Left forelimb (tissue), 1 donor: ENCODE measurements at regions not wholly inside any gene's neighbourhood (a gene's known extent, or its start where the extent isn't known, plus 50 kb on each side); places are given as distances from the start of the nearest gene placed in this dataset.
"Not testable (repeated sequence)": the region's sequence is repeated elsewhere in the genome, so short reads cannot be mapped to it uniquely, and the experiment has no call there.

Source experiments
- DNase-seq: peaks from one replicate; pipeline ENCODE4 v3.0.0-alpha.2; 2018; ENCODE audit warnings: low spot score

DNA sequence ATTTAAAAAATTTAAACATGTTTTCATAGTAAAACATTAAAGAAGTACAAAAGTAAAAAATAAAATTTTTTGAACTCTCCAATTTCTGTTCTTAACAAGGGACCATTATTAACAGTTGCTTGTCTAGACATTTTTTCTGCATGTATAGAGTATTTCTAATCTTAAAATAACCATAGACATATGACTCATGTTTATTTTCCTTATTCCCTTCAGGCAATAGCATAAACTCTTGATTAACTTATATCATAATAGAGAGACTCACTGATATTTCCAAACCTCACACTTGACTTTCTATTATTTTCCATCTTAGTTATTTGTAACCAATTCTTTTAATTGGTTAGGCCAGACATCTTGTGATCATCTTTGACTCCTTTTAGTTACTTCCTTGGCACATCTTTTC, 325.6 kb upstream of the SOX14 start:
- no peak for DNase-seq

DNA sequence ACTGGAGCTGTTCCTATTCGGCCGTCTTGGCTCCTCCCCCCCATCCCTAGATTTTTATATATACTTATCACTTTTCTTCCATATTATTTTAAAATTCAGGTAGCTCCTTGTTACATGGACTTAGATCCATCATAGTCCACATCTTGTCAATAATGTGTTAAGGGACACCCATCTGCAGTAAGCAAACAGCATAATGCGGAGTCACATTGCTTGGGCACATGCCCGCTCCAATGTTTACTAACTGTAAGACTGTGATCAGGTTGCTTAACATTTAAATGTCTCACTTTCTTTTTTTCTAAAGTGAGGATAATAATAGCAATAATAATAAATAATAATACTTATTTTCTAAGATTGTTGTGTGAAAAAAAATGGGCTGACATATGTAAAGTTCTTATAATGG, 303.2 kb upstream of the SOX14 start:
- DNase-seq: no peak

DNA sequence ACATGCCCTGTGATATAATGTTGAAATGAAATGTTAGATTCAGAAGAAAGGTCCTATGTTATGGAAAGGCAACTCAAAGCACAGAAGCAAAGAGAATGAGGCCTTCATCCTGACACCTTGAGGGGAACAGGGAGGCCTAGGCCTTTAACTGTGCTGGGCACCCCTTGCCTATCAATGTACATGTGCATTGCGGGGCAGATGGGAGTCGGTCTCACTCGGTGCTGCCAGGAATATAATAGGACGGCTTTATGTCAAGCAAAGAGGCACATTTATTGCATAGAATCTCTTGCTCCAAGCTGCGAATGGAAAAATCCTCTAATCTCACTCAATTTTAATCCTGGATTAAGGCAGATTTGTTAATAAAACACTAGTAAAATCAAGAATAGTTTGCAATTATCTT, 301.0 kb upstream of the SOX14 start:
- no peak for DNase-seq

DNA sequence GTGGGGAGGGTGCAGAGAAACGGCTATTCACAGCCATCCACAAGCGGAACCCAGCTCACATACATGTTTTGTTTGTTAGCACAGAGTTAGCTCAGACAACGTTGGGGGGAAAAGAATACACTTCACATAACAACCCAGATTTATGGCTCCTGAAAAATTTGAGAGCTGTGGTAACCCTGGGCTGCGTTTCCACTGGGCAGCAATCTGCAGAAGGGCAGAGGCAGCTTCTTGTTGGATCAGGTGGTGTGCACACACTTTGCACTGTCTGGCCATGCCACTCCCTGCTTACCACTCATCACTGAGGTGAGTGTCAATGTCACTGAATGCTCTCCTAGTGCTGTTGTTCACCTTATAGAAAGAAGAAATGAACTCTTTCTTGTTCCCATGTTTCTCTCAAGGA, 299.8 kb upstream of the SOX14 start:
- DNase-seq: no peak

DNA sequence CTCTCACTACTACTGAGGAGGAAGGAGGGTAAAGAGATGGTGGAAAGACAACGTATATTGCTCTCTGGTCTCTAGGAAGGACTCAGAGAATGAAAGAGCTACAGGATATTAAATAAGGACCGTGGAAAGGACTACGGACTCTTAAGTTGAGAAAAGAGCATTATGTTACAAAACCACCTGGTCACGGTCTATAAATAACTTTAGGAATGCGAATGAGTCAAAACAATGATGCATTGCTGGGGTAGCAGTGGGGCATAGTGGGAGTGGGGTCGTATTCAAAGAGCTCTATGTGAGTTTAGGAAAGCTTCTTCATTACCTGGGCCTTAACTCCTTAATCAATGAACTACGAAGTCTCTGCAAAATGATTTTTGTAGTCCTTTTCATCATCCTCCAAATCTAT, 295.7 kb upstream of the SOX14 start:
- DNase-seq: no peak

DNA sequence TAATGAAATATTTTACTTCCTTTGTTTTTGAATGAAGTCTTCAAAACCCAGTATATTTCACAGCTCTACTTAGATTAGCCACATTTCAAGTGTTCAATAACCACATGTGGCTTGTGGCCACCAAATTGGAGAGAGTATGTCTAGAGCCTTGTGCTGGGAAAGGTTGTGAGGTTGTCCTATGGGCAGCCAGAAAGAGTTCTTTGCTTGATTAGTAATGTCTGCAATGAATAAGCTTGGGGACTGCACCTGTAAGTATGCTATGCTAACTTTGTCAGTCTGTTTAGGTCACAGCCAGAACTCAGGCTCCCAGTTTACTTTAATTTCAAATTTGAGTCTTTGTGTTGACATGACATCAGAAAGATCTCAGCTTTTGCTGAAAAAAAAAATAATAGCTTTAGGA, 294.9 kb upstream of the SOX14 start:
- no peak for DNase-seq

DNA sequence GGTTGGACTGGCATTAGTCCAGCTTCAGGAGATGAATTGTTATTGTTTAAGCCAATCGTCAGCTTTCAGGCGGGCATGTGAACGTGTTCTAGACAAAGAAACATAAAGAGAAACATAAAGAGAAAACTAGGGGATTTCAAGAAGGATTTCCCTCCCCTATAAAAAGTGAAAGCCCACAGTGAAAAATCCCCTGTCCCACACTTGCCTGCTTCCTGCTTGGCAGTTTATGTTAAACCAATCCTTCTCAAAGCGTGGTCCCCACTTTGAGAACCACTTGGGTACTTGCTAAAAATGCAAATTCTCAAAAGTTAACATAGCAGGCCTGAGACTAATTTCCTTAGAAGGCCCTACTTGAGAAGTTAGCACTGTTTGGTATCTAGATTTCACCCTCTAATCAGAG, 293.0 kb upstream of the SOX14 start:
- DNase-seq: no peak

DNA sequence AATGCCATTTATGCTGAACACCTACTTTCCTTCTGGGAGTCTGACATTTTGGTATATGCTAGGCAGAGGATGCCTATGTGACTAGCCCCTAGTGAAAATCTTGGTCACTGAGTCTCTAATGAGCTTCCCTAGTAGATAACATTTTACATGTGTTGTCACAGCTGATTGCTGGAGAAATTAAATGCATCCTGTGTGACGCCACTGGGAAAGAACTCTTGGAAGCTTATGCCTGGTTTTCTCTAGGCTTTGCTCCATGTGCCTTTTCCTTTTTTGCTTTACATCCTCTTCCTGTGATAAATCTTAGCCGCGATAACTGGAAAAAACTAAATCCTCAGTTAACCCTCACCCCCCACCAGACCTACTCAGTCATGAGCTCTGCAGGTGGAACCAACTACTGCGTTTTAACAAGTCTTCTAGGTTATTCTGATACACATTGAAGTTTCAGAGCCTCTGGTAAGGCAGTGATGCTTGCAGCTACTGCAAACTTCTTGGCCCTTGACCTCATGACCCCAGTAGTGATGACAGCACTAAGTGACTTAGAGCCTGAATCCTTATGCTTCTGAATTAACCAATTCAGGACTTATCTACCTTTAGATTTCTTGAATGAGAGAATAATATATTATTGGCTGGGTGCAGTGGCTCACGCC, 292.4 kb upstream of the SOX14 start:
- no peak for DNase-seq

DNA sequence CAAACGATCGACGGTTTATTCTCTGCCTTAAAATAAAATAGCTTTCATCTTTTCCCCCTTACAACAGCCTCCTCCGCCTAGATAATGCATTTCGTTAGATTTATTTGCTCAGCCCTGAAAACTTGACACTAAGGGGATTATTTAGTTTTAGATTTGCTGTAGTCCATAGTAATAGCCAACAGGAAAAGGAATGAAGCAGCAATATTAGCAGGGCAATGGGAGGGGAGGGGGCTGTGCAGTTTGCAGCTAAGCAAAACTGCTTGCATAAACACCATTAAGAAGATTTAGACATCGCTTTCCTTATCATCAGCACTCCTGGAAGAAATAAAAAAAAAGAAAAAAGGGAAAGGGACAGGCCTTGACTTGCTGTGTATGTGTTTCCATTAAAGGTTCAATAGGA, 286.5 kb upstream of the SOX14 start:
- no peak for DNase-seq

DNA sequence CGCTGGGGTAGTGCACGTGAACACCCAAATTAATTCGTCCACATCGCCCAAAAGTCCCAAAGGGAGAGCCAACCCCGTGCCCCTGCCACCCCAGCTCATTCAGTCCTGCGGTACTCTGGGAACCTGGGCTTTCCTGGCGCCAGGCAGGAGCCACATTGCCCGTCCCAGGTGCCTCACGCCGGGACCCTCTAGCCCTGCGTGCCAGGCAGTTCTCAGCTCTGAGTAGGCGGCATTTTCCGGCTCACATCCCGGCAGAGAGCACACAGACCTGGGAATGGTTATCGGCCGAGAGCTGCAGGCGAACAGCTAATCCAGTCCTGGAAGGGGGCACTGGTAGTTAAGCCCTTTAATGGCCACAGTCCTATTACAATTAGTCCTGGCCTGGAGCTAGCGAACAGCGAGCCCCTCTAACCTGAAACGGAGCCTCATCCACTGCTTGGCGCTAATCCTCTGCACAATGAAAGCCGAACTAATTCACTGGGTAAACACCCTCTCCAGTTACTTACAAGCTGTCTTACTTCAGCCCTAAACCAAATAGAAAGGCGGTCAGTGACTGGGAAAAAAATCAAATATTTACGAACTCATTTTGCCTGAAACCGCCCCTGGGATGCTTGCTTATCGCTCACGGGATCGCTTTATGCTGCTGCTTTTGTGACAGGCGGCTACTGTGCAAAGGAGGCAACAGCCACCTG, 254.6 kb upstream of the SOX14 start:
- DNase-seq: no peak

DNA sequence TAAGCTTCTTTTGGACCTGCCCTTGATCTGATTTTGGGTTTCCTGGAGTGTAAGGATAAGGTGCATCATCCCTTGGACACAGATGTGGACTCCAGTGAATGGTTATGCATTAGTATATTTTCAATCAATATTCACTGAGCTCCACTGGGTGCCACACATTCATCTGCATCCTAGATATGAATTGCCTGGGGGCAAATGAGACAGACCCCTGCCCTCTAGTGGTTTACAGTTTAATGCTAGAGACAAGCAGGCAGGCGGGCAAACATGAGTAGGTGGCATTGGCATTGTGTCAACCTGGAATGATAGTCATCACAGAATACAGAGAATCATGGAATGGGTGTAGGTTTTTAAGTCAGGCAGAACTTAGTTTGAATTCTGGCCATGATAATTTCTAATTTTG, 252.5 kb upstream of the SOX14 start:
- no peak for DNase-seq

DNA sequence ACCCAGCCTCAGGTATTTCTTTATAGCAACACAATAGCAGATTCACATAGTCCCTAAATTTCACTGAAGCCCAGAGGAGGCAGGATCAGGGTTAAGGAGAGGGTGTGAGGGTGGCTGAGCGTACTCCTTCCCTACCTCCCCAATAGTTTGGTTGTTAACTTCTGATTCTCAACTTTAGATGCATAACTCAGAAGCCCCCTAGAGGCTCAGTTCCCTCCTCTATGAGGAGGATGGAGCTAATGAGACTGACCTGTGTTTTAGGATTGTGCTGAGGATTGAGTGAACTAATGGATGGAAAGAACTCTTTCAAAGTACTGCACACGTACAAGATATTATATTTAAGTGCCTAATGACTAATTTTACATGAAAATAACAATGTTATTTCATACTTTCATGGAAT, 249.3 kb upstream of the SOX14 start:
- DNase-seq: no peak

DNA sequence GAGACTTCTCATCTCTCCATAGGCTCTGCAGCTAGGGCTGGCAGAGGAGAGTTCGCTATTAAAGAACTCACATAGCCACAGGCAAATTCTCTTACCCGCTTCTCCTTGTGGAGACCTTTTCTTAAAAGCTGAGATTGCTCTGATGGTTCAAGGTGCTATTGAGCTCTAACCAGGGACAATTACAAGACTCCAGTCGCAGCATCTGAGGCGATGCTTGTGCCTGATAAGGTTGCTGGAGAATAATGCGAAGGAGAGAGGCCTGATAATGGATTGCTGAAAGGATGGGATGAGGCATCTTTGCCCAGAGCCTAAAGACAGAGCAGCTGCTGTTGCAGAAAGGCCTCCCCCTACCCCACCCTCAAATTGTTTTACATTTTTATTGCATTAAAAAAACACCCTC, 244.5 kb upstream of the SOX14 start:
- no peak for DNase-seq

DNA sequence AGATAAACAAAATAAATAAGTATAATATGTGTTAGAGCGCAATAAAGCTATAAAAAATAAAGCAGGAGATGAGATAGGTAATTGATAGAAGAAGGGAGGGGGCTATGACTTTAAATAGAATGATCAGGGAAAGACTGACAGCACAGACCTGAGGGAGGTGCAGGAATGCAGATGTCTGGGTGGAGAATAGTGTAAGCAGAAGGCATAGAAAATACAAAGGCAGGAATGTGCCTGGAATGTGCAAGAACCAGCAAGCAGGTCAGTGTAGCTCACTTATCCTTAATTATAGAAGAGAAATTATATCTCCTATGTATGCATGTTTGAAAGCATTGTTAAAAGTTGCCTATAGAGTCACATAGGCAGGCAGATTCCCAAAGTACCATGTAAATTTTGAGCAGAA, 239.4 kb upstream of the SOX14 start:
- no peak for DNase-seq

DNA sequence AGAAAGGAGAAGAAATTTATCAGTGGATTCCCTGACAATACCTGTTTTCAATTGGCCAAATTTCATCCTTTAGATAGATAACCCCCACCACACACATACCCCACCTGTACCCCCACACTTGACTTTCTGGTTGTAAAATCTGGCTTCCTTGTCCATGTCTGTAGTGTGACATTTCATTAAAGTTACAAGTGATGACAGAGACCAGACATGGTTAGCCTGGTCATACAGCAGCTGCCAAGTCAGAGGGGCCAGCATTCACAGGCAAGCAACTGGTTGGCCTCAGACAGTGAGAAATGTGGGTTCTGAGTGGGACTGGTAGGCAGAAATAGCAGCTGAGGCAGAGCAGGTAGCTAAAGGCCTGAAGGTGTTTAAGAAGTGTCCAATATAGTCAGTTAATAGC, 238.6 kb upstream of the SOX14 start:
- no peak for DNase-seq

DNA sequence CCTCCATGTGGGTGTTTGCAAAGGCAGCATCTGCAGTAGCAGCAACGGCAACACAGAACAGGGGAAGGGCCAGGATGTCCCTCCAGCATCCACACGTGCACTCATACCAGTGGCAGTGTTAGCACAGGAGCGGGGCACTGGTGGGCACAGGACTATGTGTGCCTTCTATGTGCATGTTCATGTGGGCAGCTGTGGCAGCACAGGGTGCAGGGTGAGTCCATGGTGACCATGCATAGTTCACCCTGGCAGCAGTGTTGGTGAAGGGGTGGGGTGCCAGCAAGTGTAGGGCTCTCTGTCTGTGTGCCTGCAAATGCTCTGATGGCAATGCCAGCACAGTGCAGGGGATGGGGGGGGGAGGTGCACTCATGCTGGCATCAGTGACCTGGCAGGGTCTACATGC, 222.1 kb upstream of the SOX14 start:
- no peak for DNase-seq

DNA sequence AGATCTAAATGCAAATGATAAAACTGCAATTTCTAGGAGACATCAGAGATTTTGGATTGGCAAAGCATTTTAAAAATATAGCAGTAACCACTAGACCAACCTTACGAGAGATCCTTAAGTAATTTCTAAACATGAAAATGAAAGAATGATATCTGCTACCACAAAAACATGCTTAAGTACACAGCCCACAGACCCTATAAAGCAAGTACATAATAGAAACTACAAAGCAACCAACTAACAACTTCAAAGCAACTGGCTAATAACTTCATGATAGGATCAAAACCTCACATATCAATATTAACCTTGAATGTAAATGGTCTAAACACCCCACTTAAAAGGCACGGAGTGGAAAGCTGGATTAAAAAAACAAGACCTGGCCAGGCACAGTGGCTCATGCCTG, 209.9 kb upstream of the SOX14 start:
- no peak for DNase-seq

DNA sequence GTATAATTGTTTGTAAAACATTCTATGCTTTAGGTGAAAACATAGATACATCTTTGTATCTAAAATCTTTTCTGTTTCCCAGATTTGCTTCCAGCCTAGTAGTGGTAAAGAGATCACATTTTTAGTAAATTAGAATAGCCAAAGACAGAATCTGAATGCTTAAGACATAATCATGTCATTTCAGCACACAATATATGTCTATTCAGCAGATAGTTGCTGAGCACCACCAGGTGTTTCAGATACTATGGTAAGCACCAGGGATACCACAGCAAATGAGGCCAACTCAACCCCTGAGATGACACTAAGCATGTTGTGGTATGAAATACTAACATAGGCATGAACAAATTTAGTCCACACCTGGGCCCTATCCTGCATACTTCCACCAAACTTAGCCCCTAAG, 195.2 kb upstream of the SOX14 start:
- no peak for DNase-seq

DNA sequence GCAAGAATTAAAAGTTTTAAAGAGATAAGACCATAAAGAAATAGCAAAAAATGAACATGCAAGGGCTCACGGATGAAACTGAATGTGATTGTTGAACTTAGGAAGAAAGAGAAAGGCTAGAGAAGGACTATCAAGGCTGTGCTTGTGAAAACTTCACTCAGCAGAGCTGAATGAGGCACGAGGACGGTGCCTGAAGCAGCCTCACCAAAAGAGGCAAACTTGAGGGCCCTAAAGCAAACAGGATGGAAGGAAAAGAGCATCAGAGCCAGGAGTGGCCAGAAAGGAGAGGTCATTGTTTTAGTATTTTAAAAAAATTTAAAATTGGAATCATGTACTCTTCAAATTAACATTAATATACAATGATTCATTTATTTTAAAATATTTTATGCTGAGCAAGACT, 191.2 kb upstream of the SOX14 start:
- no peak for DNase-seq

DNA sequence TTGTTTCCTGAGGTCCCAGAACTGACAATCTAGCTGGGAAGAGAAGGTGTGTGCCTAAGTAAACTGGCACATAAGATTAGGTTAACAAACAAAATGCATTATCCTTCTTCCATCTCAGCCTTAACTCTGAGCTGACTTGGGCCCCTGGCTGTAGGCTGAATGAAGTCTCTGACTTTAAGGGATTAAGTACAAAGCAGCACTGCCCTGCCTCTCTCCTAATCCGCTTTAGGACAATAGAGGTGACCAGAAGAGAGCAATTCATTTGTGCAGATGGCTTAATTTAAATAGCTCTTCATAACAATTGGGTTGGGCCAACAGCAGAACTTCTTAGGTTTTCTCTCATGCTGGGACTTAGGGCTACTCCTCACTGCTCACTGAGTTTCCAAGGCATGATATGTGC, 181.6 kb upstream of the SOX14 start:
- DNase-seq: no peak

DNA sequence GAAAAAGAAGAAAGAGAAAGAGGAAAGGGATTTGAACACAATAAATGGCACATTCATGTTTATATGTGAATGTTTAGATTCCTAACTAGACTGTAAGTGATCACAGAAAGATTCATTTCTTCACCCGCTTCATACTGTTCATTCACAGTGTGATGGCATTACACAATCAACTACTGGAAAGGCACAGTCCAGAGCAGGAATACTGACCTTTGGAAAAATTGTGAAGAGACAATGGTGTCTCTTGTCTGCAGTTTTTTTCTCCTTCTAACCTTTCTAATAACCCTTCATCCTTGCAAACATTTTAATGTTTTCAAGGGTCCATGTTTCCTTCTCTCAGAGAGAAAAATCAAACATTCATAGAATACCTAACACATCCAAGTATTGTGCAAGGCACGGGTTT, 180.9 kb upstream of the SOX14 start:
- DNase-seq: no peak

DNA sequence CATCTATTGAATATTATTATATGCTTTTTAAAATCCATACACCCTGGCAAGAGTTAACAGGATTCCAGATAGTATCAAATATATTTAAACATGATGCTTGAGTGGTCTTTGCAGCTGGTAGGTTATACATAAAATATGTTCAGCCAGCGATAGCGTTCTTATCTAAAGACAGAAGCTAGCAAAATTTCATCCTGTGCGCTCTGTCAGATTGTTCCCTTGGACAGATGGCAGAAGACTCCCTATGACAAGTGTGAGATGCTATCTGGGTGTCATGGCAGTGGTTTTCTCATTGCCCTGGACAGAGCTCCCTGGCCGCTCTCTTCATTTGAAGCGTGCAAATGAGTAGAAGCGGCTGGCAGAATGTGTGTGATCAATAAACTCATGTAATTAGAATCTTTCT, 175.2 kb upstream of the SOX14 start:
- DNase-seq: no peak

DNA sequence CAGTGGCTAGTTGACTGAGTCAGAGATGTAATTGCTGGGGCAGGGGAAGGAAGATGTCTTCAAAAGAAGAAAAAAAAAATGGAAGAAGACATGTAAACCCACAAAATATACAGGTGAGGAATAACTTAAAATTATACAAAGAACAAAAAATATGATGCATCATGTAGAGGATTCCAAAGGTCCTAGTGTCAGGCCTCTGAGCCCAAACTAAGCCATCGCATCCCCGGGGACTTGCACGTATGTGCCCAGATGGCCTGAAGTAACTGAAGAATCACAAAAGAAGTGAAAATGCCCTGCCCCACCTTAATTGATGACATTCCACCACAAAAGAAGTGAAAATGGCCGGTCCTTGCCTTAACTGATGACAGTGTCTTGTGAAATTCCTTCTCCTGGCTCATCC, 168.7 kb upstream of the SOX14 start:
- not testable (repeated sequence) for DNase-seq

DNA sequence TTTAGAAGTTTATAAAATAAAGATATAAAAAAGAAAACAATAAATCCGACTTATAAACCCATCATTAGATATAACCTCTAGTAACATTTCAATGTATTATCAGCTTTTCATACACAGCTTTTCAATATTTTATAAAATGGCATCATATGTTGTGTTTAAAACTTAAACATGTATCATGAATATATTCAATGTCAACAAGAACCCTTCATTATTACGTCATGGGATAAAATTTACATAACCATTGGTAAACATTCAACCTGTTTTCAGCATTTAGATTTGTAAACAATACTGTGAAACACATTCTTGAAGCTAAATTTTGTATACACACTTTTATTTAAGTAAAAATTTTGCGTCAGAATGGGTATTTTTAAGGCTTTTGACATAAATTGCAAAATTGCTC, 153.4 kb upstream of the SOX14 start:
- no peak for DNase-seq
